HG02610 (cell line): ENCODE measurements at regions not wholly inside any gene's neighbourhood (a gene's known extent, or its start where the extent isn't known, plus 50 kb on each side); places are given as distances from the start of the nearest gene placed in this dataset.
"Not testable (repeated sequence)": the region's sequence is repeated elsewhere in the genome, so short reads cannot be mapped to it uniquely, and the experiment has no call there.

Experiments
- ATAC-seq: cut with Tn5 transposase; IDR thresholded peaks from one replicate; pipeline ENCODE4 v1.9.1; 2021; ENCODE audit warnings: mild to moderate bottlenecking, moderate library complexity; ENCODE audit not compliant: unreplicated experiment

- not testable (repeated sequence) for ATAC-seq
Measured at GRCh38 chr15:31647337-31647826, 320.7 kb downstream of the KLF13 start.

- ATAC-seq = not testable (repeated sequence)
Measured at GRCh38 chr15:31649634-31650033, 323.0 kb downstream of the KLF13 start.

GRCh38 chr15:31650055-31650701, 323.5 kb downstream of the KLF13 start:
- ATAC-seq = not testable (repeated sequence)

GRCh38 chr15:31656915-31657314, 330.3 kb downstream of the KLF13 start:
- not testable (repeated sequence) for ATAC-seq

GRCh38 chr15:31660816-31661215, 334.2 kb downstream of the KLF13 start:
- no peak for ATAC-seq

- ATAC-seq = not testable (repeated sequence)
Measured at GRCh38 chr15:31665732-31666131, 339.1 kb downstream of the KLF13 start.

- not testable (repeated sequence) for ATAC-seq
Measured at GRCh38 chr15:31669158-31669908, 342.7 kb downstream of the KLF13 start.

GRCh38 chr15:31673263-31673662, 346.6 kb downstream of the KLF13 start:
- not testable (repeated sequence) for ATAC-seq

GRCh38 chr15:31681529-31682259, 348.6 kb upstream of the CHRNA7 start:
- ATAC-seq = not testable (repeated sequence)

- not testable (repeated sequence) for ATAC-seq
Measured at GRCh38 chr15:31687088-31687487, 343.2 kb upstream of the CHRNA7 start.

GRCh38 chr15:31696509-31696908, 333.8 kb upstream of the CHRNA7 start:
- ATAC-seq = peak; percentile 59

GRCh38 chr15:31705076-31705678, 325.1 kb upstream of the CHRNA7 start:
- ATAC-seq = not testable (repeated sequence)

- ATAC-seq = peak; percentile 65
Measured at GRCh38 chr15:31707944-31708702, 322.2 kb upstream of the CHRNA7 start.

GRCh38 chr15:31708703-31709327, 321.5 kb upstream of the CHRNA7 start:
- peak; percentile 88 for ATAC-seq

GRCh38 chr15:31709479-31709878, 320.8 kb upstream of the CHRNA7 start:
- ATAC-seq = not testable (repeated sequence)

- not testable (repeated sequence) for ATAC-seq
Measured at GRCh38 chr15:31710806-31711205, 319.5 kb upstream of the CHRNA7 start.

GRCh38 chr15:31715208-31715607, 315.1 kb upstream of the CHRNA7 start:
- ATAC-seq = not testable (repeated sequence)

GRCh38 chr15:31718625-31719024, 311.7 kb upstream of the CHRNA7 start:
- ATAC-seq = not testable (repeated sequence)

GRCh38 chr15:31719396-31720022, 310.8 kb upstream of the CHRNA7 start:
- not testable (repeated sequence) for ATAC-seq
